GM19238 (cell line): ENCODE measurements at regions not wholly inside any gene's neighbourhood (a gene's known extent, or its start where the extent isn't known, plus 50 kb on each side); places are given as distances from the start of the nearest gene placed in this dataset.
A peak's percentile ranks its signal among the peaks of the same experiment; 100 is the strongest.
"Not testable (repeated sequence)": the region's sequence is repeated elsewhere in the genome, so short reads cannot be mapped to it uniquely, and the experiment has no call there.

ENCODE experiments used
- DNase-seq: peaks from one replicate; pipeline ENCODE4 v3.0.0; 2011; ENCODE audit warnings: low spot score; ENCODE audit not compliant: insufficient read length

GRCh38 chr6:120931520-120932180 lies 402.6 kb downstream of the TBC1D32 start:
- DNase-seq = not testable (repeated sequence)

- DNase-seq = not testable (repeated sequence)
Observed at GRCh38 chr6:120930500-120930899, 403.8 kb downstream of the TBC1D32 start.

DNA sequence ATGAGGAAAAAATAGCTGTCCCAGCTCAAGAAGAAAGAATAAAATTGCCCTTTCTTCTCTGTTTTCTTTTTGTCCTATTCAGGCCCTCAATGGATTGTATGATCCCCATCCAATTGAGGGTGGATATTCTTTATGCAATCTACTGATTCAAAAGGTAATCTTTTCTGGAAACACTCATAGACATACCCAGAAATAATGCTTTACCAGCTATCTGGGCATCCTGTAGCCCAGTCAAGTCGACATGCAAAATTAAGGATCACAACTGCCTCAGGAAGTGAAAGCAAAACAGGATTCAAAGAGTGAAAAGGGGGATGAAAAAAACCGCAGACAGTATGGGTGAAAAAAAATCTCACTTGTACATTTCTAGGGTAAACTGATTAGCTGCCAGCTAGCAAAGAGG lies 410.1 kb downstream of the TBC1D32 start:
- no peak for DNase-seq

DNA sequence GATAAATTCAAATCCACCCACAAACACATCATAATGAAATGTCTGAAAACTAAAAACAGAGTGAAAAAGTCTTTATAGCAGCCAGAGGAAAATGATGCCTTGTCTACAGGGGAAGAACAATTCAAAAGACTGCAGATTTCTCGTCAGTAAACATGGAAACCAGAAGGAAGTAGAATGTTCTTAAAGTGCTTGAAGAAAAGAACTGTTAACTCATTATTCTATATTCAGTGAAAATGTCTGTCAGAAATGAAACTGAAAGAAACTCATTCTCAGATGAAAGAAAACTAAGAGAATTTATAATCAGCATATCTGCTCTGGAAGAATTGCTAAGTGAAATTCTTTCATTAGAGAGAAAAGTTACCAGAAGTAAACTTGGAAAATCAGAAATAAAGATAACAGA lies 416.1 kb downstream of the TBC1D32 start:
- DNase-seq = no peak

- no peak for DNase-seq
Observed at GRCh38 chr6:120916844-120917243, 417.4 kb downstream of the TBC1D32 start.

DNA sequence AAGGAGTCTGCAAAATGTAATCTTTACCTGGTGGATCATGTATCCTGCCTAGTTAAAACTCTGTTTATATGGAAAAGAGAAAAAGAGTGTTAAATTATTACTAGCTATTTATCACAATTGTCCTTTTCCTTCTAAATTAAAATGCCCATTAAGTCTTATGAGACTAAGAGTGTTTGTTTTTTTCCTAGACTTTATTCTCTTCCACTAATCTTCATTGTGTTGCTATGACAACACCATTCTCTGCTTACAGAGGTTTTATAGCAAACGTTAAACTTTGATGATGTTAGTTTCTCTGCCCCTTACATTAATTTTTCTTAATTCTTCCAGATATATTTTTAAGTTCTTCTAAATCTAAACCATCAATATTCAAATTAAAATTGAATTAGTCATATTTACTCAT lies 420.8 kb downstream of the TBC1D32 start:
- DNase-seq = no peak

DNA sequence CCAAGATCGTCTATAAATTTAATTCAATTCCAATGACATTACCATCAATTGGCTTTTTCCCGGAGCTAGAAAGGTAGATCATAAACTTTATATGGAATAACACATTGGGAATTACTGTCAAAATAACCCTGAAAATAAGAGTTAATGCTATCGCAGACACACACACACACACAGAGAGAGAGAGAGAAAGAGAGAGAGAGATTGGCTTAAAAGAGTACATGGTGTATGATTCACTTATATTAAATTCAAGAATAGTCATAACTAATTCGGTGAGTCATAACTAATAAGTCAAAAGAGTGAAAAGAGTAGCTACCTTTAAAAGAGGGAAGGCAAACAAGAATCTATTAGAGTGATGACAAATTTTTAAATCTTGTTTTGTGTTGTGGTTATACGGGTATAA lies 425.5 kb downstream of the TBC1D32 start:
- DNase-seq = no peak

GRCh38 chr6:120903836-120904235 lies 430.4 kb downstream of the TBC1D32 start:
- no peak for DNase-seq

- DNase-seq = no peak
Observed at GRCh38 chr6:120899932-120900331, 434.3 kb downstream of the TBC1D32 start.

GRCh38 chr6:120894077-120894476 lies 440.2 kb downstream of the TBC1D32 start:
- DNase-seq = no peak

- DNase-seq = no peak
Observed at GRCh38 chr6:120876931-120877330, 457.3 kb downstream of the TBC1D32 start.

GRCh38 chr6:120876424-120876823 lies 457.9 kb downstream of the TBC1D32 start:
- DNase-seq = no peak

- peak; percentile 20 for DNase-seq
Observed at GRCh38 chr6:120875900-120876299, 458.4 kb downstream of the TBC1D32 start.

DNA sequence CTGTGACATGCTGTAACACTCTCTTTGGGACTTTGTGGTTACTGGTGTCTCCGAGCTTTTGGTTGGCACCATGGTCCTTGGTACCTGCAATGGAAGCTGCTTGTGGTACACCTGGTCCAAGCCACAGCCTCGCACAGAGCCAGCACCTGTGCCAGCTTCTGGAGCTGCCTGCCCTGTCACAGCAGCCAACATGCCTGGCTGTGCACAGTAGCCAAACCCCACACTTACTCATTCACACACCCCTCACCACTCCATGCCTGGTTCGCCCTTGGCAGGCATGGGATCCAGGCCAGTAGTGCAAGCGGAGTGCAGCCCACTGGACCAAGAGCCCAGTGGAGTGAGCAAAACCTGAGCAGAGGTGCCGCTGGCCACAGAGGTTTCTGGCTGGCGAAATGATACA lies 459.9 kb downstream of the TBC1D32 start:
- no peak for DNase-seq

DNA sequence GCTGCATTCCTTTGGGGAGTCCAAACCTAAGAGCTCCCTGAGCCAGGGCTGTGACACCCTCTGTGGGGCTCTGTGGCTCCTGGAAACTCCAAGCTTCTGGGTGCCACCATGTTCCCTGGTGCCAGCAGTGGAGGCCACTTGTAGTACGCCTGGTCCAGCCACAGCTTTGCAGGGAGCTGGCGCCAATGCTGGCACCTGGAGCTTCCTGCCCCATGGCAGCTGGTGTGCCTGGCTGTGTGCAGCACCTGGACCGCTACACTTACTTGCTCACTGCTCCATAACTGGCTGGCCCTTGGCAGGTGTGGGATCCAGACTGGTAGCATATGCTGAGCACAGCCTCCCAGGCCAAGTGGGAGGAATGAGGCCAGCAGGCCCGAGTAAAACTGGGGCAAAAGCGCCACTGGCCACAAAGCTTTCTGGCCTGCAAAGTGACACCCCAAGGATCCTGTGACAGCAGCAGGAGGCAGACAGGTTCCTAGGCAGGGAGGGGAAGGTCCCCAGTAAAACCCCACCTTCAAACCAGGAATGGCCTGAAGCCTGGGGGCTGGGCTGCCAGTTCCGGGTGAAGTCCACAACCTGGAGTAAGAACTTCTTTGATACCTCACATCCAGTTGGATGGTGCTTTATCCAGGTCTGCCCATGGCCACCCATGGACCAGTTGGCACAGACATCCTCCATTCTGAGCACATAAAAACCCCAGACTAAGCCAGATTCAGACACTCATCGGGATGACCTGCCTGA lies 461.0 kb downstream of the TBC1D32 start:
- no peak for DNase-seq

DNA sequence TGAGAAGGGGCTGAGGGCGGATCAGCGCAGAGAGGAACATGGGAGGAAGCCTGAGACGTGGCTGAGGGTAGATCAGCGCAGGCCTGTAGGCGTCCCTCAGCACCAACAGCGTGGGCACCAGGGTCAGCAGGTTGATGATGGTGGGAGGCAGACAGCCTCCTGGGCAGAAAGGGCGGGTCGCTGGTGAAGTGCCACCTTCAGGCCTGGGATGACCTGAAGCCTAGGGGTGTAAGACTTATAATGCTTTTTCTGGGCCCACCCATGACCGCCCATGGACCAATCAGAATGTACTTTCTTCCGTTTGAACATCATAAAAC lies 462.1 kb downstream of the TBC1D32 start:
- no peak for DNase-seq

- no peak for DNase-seq
Observed at GRCh38 chr6:120871416-120872261, 462.6 kb downstream of the TBC1D32 start.

DNA sequence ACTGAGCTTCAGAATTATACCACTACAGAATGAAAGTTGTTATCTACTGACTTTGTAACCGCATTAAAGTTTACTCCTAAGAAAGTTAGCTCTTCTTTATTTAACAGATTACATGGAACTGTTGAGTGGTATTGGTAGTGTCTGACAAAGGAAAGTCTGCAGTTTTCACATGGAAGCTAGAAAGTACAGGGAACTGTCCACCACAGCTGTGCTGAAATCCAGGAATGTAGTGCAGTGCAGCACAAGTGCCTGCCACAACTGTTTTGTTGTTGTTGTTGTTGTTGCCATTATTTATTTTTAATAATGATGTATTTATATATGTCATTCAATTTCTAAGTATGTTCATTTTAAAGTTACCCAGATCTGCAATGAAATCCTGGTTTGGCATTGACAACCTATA lies 464.9 kb downstream of the TBC1D32 start:
- DNase-seq = no peak

DNA sequence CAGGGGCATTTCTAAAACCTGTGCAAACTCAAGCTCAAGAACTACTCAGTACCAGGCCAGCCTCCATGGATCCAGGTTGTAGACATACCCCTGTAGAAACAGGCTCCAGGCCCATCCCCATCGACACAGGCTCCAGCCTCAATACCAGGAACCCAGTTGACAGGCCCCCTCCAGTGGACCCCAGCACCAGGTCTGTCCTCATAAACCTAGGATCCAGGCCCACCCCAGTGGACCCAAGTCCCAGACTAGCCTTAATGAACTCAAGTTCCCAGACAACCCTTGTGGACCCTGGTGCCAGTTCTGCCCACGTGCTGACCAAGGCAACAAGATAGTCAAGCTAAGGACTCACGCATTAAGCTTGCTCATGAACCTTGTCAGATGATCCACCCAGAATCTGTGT lies 476.9 kb downstream of the TBC1D32 start:
- DNase-seq = no peak

DNA sequence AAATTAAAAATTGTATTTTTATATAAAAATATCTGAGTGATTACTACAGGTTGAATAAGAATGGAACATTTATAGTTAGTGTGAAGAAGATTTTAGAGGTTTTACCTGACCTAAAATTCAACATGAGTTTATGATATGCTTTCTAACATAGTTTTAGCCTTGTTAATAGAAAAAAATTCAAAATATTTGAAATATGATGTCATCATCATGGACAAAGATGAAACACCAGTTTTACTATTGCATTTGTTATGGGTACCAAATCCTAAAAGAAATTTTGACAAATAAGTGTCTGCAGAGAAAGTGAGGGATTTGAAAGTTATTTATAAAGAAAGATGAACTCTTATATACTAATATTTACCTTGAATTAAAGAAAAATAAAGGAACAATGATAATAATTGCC lies 479.7 kb downstream of the TBC1D32 start:
- no peak for DNase-seq

DNA sequence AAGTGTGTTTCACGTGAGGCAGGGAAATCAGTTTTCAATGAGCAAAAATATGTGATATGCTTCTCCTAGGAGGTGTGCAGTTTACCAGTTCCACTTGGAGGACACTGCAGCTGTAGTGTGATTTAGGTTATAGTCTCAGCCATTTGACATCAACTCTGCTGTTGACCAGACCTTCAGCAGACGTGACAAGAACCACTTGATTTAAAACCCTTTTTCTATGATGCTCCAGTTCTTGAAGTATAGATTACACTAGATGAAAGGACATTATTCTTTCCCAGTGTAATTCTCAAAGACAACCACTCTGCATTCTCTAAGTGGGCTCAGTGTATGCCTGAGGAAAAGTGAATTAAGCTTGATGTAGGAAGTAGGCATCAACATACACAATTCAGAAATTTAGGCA lies 480.8 kb downstream of the TBC1D32 start:
- DNase-seq = no peak

DNA sequence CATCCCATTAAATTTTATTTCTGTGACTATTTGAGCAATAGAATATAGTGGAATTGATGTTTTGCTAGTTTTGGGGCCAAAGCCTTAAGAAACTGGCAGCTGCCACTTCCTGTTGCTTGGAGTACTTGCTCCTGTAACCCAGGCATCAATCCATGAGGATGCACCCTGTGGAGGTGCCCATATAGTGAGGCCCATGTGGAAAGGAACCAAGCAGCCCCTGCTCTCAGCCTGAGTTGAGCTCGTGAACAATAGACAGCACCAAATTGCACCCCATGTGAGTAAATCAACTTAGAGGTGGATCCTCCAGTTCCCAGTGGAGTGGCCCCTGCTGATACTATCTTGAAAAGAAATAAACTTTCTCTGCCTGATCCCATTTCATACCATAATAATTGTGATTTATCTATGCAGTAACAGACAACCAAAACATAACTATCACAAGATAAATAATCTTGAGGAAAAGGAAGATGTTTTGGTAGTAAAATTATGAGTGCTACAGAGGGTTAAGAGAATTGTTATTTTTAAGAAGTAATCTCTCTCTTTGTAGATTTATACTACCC lies 481.9 kb downstream of the TBC1D32 start:
- no peak for DNase-seq
